Stimulated activated naive CD8-positive, alpha-beta T cell treated with anti-CD3 and anti-CD28 coated beads, Interleukin-15, Interleukin-2, amounts not matched to agents 100 ng/mL and 50 ng/mL, for 24 hours (primary cell): ENCODE measurements at regions not wholly inside any gene's neighbourhood (a gene's known extent, or its start where the extent isn't known, plus 50 kb on each side); places are given as distances from the start of the nearest gene placed in this dataset.

Source experiments
- H3K27ac Mint-ChIP-seq: one replicate; pipeline ENCODE4 v1.8.0; 2021; ENCODE audit warnings: mild to moderate bottlenecking, mixed read lengths
- H3K27me3 Mint-ChIP-seq: one replicate; pipeline ENCODE4 v1.8.0; 2021; ENCODE audit warnings: mixed read lengths
- H3K36me3 Mint-ChIP-seq: one replicate; pipeline ENCODE4 v1.8.0; 2021; ENCODE audit warnings: low read depth, mixed read lengths
- H3K4me1 Mint-ChIP-seq: one replicate; pipeline ENCODE4 v1.8.0; 2021; ENCODE audit warnings: low read depth, mixed read lengths
- H3K4me3 Mint-ChIP-seq: one replicate; pipeline ENCODE4 v1.8.0; 2021; ENCODE audit warnings: mild to moderate bottlenecking, mixed read lengths
- H3K9me3 Mint-ChIP-seq: one replicate; pipeline ENCODE4 v1.8.0; 2021; ENCODE audit warnings: mixed read lengths

DNA sequence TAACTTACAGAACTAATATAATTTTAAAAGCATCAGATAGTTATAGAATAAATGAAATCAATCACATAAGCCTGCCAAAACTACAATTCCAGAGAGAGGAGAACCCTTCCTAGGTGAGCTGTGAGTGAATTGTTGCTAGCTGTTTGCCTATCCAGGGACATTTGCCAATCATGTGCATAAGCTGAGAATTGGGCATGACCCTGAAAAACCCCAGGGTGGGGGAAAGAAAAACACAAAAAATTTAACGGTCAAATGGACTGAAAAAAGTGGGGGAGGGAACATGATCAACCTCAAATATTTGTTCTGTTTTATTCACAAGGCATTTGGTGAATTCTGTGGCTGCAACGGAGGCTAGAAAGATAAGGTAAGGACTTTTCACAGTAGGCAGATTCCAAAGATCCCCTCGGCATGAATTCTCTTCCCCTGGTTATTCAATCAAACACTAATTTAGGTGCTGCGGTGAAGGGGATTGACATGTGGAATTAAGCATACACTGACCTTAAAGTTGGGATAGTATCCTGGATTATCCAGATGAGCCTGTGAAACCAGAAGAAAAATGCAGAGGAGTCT, 203.9 kb upstream of the RGPD4 start:
- H3K9me3 Mint-ChIP-seq, result peaks cover 16% of the 10 kb centered on the region
- no peaks in the 10 kb centered on the region for H3K4me1 Mint-ChIP-seq
- no peaks in the 10 kb centered on the region for H3K36me3 Mint-ChIP-seq
- H3K27ac Mint-ChIP-seq, result no peak overlapping the region
- H3K27me3 Mint-ChIP-seq, result no peaks in the 10 kb centered on the region
- H3K4me3 Mint-ChIP-seq, result no peak overlapping the region

DNA sequence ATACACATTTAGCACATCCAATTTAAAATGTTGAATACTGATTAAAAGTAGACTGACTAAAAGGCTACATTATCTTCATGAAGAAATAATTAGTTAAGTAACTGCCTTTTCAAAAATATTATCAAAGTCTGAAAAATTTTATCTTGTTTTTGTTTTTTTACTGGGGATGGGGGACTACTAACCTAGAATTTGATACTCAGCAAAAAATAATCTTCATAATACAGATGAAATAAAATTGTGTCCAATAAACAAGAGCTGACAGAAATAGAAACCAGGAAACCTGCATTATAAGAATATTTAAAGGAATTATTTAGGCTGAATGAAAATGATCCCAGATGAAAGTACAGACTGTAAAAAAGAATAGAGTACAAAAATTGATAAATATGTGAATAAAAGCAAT, 200.7 kb upstream of the RGPD4 start:
- H3K4me3 Mint-ChIP-seq, result no peak overlapping the region
- peaks cover 13% of the 10 kb centered on the region for H3K9me3 Mint-ChIP-seq
- H3K27me3 Mint-ChIP-seq, result no peaks in the 10 kb centered on the region
- H3K36me3 Mint-ChIP-seq, result no peaks in the 10 kb centered on the region
- H3K4me1 Mint-ChIP-seq, result no peaks in the 10 kb centered on the region
- H3K27ac Mint-ChIP-seq, result no peak overlapping the region

DNA sequence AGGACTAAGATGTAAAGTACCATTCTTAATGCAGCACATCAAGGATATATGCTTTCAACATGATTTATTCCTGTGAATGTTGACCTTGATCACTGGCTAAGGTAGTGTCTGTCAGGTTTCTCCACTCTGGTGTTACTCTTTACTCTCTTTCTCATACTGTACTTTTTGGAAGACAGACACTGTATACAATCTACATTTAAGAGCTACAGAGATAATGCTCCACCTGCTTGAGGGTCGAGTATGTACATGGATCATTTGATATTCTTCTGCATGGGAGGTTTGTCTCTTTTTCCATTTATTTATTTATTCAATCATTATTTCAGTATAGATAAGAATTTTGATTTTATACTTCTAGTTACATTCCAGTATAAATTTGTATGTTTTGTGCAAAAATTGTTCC, 199.5 kb upstream of the RGPD4 start:
- peaks cover 13% of the 10 kb centered on the region for H3K9me3 Mint-ChIP-seq
- H3K36me3 Mint-ChIP-seq, result no peaks in the 10 kb centered on the region
- H3K27me3 Mint-ChIP-seq, result no peaks in the 10 kb centered on the region
- H3K4me3 Mint-ChIP-seq, result no peak overlapping the region
- H3K4me1 Mint-ChIP-seq, result no peaks in the 10 kb centered on the region
- H3K27ac Mint-ChIP-seq, result no peak overlapping the region

DNA sequence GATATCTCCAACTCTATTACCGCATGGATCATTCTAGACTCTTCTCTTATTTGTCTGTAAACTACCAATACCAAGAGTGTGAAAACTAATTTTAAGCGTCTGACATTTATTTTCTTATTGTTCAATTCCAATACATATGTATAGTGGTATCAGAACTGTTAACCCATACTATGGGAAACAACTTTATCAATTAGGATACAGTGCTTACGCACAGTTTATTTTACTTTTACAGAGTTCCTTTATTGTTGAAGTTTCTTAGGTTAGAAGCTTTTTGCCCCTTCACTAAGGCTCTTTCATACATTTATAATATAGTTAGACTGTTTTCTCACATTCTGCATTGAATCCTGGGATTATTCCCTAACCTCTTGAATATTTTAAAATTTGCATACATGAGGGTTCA, 198.8 kb upstream of the RGPD4 start:
- H3K27ac Mint-ChIP-seq, result no peak overlapping the region
- no peak overlapping the region for H3K4me3 Mint-ChIP-seq
- peaks cover 13% of the 10 kb centered on the region for H3K9me3 Mint-ChIP-seq
- H3K36me3 Mint-ChIP-seq, result no peaks in the 10 kb centered on the region
- no peaks in the 10 kb centered on the region for H3K27me3 Mint-ChIP-seq
- no peaks in the 10 kb centered on the region for H3K4me1 Mint-ChIP-seq

DNA sequence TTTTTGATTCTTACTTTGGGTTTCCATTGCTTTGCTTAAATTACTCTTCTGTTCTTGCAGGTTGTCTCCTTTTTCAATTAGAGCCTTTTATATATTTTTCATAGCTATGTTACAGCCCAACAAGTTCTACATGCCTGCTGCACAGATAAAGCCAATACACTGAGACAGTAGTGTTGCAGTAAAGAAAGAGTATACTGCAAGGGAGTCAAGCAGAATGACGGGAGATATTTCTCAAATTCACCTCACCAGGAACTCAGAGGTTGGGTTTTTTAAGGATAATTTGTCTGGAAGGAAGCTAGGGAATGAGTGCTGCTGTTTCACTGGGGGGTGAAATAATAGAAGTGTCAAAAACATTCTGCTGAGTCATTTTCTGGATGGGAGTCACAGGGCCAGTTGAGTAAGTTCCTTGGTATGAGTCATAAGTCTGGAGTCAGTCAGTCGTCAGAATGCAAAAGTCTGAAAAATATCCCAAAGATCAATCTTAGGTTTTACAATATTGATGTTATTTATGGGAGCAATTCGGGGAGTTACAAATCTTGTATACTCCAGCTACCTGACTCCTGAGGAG, 193.0 kb upstream of the RGPD4 start:
- Mint-ChIP-seq H3K27me3 (no peaks in the 10 kb centered on the region), H3K9me3 (peaks cover 7% of the 10 kb centered on the region), H3K27ac (no peak overlapping the region), H3K4me3 (no peak overlapping the region), H3K36me3 (no peaks in the 10 kb centered on the region), H3K4me1 (no peaks in the 10 kb centered on the region)

DNA sequence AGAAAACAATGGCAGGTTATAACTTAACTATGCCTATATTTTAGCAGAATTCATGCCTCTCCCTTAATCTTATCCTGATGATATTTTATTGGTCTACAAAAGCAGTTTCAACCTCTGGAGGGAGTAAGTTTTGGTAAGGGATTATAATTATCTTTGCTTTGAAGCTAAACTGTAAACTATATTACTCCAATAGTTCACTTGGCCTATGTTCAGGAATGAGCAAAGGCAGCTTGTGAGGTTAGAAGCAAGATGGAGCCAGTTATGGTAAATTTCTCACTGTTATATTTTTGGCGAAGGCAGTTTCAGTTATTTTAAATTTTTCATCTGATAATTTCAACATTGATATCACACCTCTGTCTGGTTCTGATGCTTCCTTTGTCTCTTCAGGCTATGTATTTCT, 192.5 kb upstream of the RGPD4 start:
- H3K4me1 Mint-ChIP-seq, result no peaks in the 10 kb centered on the region
- H3K9me3 Mint-ChIP-seq, result peaks cover 7% of the 10 kb centered on the region
- no peak overlapping the region for H3K27ac Mint-ChIP-seq
- no peaks in the 10 kb centered on the region for H3K36me3 Mint-ChIP-seq
- no peaks in the 10 kb centered on the region for H3K27me3 Mint-ChIP-seq
- H3K4me3 Mint-ChIP-seq, result no peak overlapping the region

DNA sequence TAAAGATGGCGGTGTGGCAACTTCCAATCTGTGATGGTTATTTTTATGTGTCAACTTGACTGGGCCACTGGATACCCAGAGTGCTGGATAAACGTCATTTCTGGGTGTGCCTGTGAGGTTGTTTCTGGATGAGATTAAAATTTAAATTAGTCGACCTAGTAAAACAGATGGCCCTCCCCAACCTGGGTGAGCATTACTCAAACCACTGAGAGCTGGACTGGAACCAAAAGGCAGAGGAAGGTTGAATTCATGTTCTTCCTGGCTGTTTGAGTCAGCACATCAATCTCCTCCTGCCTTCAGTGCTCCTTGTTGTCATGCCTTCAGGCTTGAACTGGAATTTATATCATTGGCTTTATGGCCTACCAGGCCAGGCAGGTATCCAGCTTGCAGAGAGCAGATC, 190.8 kb upstream of the RGPD4 start:
- Mint-ChIP-seq H3K27ac (no peak overlapping the region), H3K36me3 (no peaks in the 10 kb centered on the region), H3K4me3 (no peak overlapping the region), H3K4me1 (no peaks in the 10 kb centered on the region), H3K27me3 (no peaks in the 10 kb centered on the region), H3K9me3 (peaks cover 11% of the 10 kb centered on the region)

DNA sequence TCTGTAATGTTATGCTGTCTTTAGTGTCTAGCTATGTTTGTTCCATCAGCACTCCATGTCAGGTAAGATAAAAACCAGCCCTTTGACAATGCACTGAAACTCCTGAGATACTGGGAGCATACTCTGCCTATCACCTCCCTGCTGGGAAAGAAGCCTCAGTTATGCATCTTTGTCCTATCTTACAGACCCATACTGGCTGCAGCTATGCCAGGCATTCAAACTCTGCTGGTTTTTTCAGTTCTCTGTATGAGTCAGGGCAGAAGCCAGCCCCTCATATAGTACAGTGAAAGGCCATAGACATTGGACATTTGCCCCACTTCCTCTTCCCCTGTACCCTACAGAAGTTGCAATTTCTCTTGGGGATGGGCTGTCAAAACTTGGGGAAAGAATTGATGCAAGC, 181.1 kb upstream of the RGPD4 start:
- Mint-ChIP-seq H3K36me3 (no peaks in the 10 kb centered on the region), H3K4me3 (no peak overlapping the region), H3K27me3 (no peaks in the 10 kb centered on the region), H3K27ac (no peak overlapping the region), H3K9me3 (peaks cover 38% of the 10 kb centered on the region), H3K4me1 (no peaks in the 10 kb centered on the region)

DNA sequence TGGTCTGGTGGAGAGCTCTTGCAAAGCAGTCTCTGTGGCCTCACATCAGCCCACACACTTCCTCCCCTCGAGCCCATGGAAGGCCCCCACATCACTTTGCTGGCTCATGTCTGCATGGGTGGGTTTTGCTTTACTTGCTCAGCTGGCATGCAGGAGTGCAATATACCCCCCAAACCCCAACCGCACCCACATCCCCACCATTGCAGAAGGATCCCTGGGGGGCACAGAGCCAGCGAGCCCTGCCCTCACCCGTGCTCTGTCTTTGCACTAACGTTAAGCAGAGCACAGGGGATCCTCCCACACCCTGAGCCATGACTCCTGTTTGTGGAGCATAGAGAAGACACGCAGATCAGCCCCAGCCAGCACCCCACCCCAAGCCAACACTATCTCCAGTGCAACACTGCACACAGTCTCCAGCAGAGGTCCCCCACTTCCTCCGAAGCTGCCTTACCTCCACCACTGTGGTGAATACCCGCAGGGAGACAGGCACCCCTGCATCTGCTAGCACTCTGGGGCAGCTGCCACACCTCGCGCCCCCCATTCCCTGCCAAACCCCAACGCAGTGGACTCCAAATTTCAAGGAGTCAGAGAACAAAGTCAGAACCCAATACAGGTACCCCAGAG, 177.8 kb upstream of the RGPD4 start:
- H3K27ac Mint-ChIP-seq, result no peak overlapping the region
- no peaks in the 10 kb centered on the region for H3K36me3 Mint-ChIP-seq
- no peaks in the 10 kb centered on the region for H3K4me1 Mint-ChIP-seq
- H3K9me3 Mint-ChIP-seq, result peaks cover 30% of the 10 kb centered on the region
- H3K27me3 Mint-ChIP-seq, result no peaks in the 10 kb centered on the region
- no peak overlapping the region for H3K4me3 Mint-ChIP-seq

DNA sequence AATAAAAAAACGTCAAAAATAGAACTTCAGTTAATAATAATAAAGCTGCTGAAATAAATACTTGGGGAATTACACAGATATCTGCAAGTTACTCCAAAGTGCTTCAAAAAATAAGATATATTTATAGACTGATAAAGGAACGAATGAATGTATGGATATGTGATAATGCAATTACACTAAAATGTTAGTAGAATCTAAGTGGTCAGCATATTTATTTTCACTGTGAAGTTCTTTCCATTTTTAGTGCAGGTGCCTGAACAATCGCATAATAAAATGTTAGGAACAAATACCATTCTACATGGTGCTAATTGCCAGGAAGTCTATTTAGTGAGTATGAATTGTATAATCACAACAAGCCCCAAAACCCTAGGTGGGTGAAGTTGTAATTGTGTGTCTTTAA, 169.6 kb upstream of the RGPD4 start:
- Mint-ChIP-seq H3K4me1 (no peaks in the 10 kb centered on the region), H3K36me3 (no peaks in the 10 kb centered on the region), H3K27me3 (no peaks in the 10 kb centered on the region), H3K4me3 (no peak overlapping the region), H3K27ac (no peak overlapping the region), H3K9me3 (peaks cover 10% of the 10 kb centered on the region)

DNA sequence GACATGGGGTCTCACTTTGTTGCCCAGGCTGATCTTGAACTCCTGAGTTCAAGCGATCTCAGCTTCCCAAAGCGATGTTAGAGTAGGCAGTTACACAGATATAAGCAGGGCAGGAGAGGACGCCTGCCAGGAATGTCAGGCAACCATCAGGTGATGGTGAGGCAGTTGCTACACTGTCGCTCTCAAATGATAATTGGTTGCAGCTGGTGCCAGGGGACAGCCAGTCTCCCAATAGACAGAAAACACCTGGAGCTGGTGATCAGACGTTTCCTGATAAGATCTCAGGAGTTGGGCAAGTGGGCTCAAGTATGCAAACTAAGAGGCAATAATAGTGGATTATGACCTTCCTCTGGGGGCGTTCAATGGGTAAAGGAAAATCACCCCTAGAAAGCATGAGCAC, 163.1 kb upstream of the RGPD4 start:
- Mint-ChIP-seq H3K27ac (no peak overlapping the region), H3K27me3 (no peaks in the 10 kb centered on the region), H3K36me3 (no peaks in the 10 kb centered on the region), H3K9me3 (peaks cover 12% of the 10 kb centered on the region), H3K4me1 (no peaks in the 10 kb centered on the region), H3K4me3 (no peak overlapping the region)

DNA sequence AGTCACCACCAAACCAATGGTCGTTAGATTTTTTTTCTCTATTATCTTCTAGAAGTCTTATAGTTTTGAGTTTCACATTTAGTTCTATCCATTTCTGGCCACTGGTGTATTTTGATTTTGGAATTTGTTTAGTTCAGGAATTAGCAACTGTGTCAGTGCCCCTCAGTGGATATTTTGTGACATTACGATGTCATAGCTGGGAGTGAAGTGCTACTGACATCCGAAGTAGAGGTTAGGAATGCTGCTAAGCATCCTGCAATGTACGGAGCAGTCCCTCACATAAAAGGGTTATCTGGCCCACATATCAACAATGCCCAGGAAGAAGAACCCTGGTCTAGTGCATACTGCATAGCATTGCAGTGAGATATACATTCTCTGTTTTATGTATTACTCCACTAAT, 157.4 kb upstream of the RGPD4 start:
- Mint-ChIP-seq H3K4me1 (no peaks in the 10 kb centered on the region), H3K9me3 (peaks cover 14% of the 10 kb centered on the region), H3K36me3 (peaks cover 5% of the 10 kb centered on the region), H3K4me3 (no peak overlapping the region), H3K27ac (no peak overlapping the region), H3K27me3 (no peaks in the 10 kb centered on the region)

DNA sequence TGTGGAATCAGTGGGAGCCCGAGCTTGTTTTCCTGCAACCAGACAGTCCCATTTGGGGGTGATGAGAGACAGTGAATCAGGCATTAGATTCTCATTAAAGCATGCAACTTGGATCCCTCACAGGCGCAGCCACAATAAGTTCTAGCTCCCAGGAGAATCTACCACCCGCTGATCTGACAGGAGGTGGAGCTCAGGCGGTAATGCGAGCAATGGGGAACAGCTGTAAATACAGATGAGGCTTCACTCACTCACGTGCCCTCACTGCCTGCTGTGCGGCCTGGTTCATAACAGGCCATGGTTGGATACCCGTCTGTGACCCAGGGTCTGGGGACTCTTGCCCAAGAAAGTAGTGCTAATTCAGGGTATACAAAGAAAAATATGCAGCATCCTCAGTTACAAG, 144.8 kb upstream of the RGPD4 start:
- H3K4me3 Mint-ChIP-seq, result no peak overlapping the region
- no peaks in the 10 kb centered on the region for H3K27me3 Mint-ChIP-seq

DNA sequence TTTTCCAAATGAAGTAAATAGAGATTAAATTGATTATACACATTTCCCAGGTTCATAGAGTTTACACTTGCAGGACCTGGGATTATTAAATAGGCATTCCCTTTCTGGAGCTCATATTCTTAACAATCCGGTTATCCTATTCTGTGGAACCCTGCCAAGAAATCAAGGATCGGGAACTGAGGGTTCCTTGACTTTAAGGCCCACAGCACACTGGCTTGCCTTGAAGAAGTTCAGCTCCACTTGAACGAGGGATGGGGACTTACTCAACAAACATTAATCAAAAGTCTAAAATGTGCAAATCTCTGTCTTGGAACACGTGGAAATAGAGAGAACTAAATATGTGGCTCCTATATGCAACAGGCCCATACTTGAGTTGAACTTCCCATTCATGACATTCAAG, 142.3 kb upstream of the RGPD4 start:
- H3K9me3 Mint-ChIP-seq, result peaks cover 6% of the 10 kb centered on the region
- no peaks in the 10 kb centered on the region for H3K36me3 Mint-ChIP-seq
- H3K27ac Mint-ChIP-seq, result no peak overlapping the region
- no peaks in the 10 kb centered on the region for H3K27me3 Mint-ChIP-seq
- no peaks in the 10 kb centered on the region for H3K4me1 Mint-ChIP-seq
- no peak overlapping the region for H3K4me3 Mint-ChIP-seq

More for the DNA sequence above, 144.8 kb upstream of the RGPD4 start:
- no peaks in the 10 kb centered on the region for H3K4me1 Mint-ChIP-seq
- peaks cover 6% of the 10 kb centered on the region for H3K9me3 Mint-ChIP-seq
- H3K27ac Mint-ChIP-seq, result no peak overlapping the region
- H3K36me3 Mint-ChIP-seq, result no peaks in the 10 kb centered on the region

DNA sequence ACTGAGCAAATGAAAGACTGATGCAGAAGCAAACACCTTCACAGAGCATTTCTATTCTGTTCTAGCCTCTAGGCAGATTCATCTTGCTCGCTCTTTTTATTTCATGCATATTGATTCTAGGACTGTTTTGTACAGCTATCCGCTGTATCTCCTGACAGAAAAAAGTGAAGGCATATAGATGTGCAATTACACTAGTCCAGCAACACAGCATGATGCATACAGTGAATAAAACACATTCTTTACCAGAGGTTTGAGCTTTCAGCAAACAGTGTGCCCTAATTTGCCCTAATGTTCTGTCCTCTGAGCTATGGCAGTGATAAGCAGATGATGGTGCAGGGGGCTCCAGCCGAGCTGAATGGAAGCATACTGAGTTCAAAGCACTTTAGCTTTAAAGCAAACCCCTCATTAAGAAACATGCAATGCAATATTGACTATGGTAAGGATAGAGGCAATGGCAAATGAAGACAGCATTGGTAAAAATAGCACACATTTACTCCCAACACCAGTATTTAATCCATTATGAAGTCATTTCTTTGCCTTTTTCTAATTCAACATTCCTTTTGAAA, 141.2 kb upstream of the RGPD4 start:
- H3K27ac Mint-ChIP-seq, result no peak overlapping the region
- H3K36me3 Mint-ChIP-seq, result no peaks in the 10 kb centered on the region
- no peak overlapping the region for H3K4me3 Mint-ChIP-seq
- peaks cover 6% of the 10 kb centered on the region for H3K9me3 Mint-ChIP-seq
- H3K27me3 Mint-ChIP-seq, result no peaks in the 10 kb centered on the region
- H3K4me1 Mint-ChIP-seq, result no peaks in the 10 kb centered on the region

DNA sequence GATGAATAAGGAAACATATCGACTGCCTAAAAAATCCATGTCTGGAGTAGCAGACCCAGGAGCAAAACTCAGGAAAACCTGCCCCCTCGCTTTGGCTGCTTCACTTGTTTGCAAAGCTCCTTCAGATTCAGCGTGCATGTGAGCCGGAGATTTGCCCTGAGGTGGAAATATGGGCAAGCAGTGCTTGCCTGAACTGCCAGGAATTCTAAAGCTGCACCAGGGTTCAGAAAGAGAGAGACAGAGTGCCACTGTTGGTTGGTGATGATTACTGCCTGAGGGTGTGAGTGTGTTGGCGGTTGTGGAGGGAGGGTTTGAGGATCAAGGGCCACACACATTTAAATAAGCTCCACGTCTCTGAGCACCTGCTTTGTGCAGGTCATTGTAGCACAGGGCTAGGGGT, 139.6 kb upstream of the RGPD4 start:
- H3K27me3 Mint-ChIP-seq, result no peaks in the 10 kb centered on the region
- no peaks in the 10 kb centered on the region for H3K4me1 Mint-ChIP-seq
- no peak overlapping the region for H3K27ac Mint-ChIP-seq
- no peaks in the 10 kb centered on the region for H3K9me3 Mint-ChIP-seq
- H3K4me3 Mint-ChIP-seq, result no peak overlapping the region
- no peaks in the 10 kb centered on the region for H3K36me3 Mint-ChIP-seq
